CD14-positive monocyte (primary cell): ENCODE measurements at regions not wholly inside any gene's neighbourhood (a gene's known extent, or its start where the extent isn't known, plus 50 kb on each side); places are given as distances from the start of the nearest gene placed in this dataset.

Source experiments
- DNase-seq, 3 donors: peaks; one replicate each; pipeline ENCODE4 v3.0.0-alpha.2; 2011 to 2022
- H2AFZ ChIP-seq: 2 replicates; pipeline ENCODE4 v1.6.0; 2012; ENCODE audit warnings: mild to moderate bottlenecking, low read depth, low read length, inconsistent platforms; ENCODE audit not compliant: insufficient read depth, poor library complexity, severe bottlenecking
- H3K27ac ChIP-seq, 2 donors: 1 replicate in 1 of 2; 2 replicates in 1 of 2; pipeline ENCODE4 v1.5.1; 2012 to 2013; ENCODE audit warnings: low read length in 2 of 2, control low read depth in 1 of 2, inconsistent platforms in 1 of 2, low read depth in 1 of 2, mild to moderate bottlenecking in 1 of 2
- H3K27me3 ChIP-seq, 2 donors: one replicate each; pipeline versions ENCODE4 v1.6.0 to v1.6.1; 2011 to 2013; ENCODE audit warnings: low read length in 2 of 2; ENCODE audit not compliant: control insufficient read depth in 2 of 2, insufficient read depth in 2 of 2
- H3K36me3 ChIP-seq, 2 donors: replicated peaks in 1 of 2; 1 replicate in 1 of 2; 2 replicates in 1 of 2; pipeline versions ENCODE4 v1.5.1 to v1.6.1; 2012 to 2013; ENCODE audit warnings: low read length in 2 of 2, control low read depth in 1 of 2, inconsistent platforms in 1 of 2, mild to moderate bottlenecking in 1 of 2; ENCODE audit not compliant: insufficient read depth in 2 of 2, control insufficient read depth in 1 of 2
- H3K4me1 ChIP-seq, 2 donors: 1 replicate in 1 of 2; 2 replicates in 1 of 2; pipeline versions ENCODE4 v1.5.1 to v1.6.1; 2012 to 2013; ENCODE audit warnings: low read length in 2 of 2, control low read depth in 1 of 2, inconsistent platforms in 1 of 2, mild to moderate bottlenecking in 1 of 2, moderate library complexity in 1 of 2; ENCODE audit not compliant: insufficient read depth in 2 of 2, control insufficient read depth in 1 of 2
- H3K4me2 ChIP-seq: replicated peaks from 2 replicates; pipeline ENCODE3; 2012; ENCODE audit warnings: low read length, moderate library complexity, mild to moderate bottlenecking; ENCODE audit not compliant: poor library complexity, severe bottlenecking; ENCODE audit errors: extremely low read depth
- H3K4me3 ChIP-seq, 3 experiments: fragments of 200-600 bp in 1 of 3; sonication (generic) in 1 of 3; replicated peaks in 1 of 3; 1 replicate in 2 of 3; 2 replicates in 1 of 3; pipeline ENCODE4 v1.5.1; 2011 to 2013; ENCODE audit warnings: low read length in 3 of 3, mild to moderate bottlenecking in 3 of 3, control low read depth in 2 of 3, low read depth in 2 of 3, inconsistent platforms in 1 of 3, moderate library complexity in 1 of 3
- H3K79me2 ChIP-seq: 2 replicates; pipeline ENCODE4 v1.6.0; 2012; ENCODE audit warnings: mild to moderate bottlenecking, control low read depth, inconsistent platforms, low read length, moderate library complexity; ENCODE audit not compliant: insufficient read depth
- H3K9ac ChIP-seq: 2 replicates; pipeline ENCODE4 v1.6.0; 2017; ENCODE audit warnings: low read length, mild to moderate bottlenecking; ENCODE audit not compliant: insufficient read depth, poor library complexity, severe bottlenecking
- H3K9me3 ChIP-seq, 2 donors: replicated peaks in 1 of 2; 1 replicate in 1 of 2; 2 replicates in 1 of 2; pipeline versions ENCODE4 v1.5.1 to v1.6.1; 2012 to 2013; ENCODE audit warnings: low read length in 2 of 2, control low read depth in 1 of 2; ENCODE audit not compliant: control insufficient read depth in 1 of 2, insufficient read depth in 1 of 2
- H4K20me1 ChIP-seq: 2 replicates; pipeline ENCODE4 v1.6.0; 2012; ENCODE audit warnings: mild to moderate bottlenecking, low read length, control low read depth, moderate library complexity; ENCODE audit not compliant: insufficient read depth
- H3K27ac Mint-ChIP-seq, 7 donors: one replicate each; pipeline ENCODE4 v1.8.0; 2020; ENCODE audit warnings: mild to moderate bottlenecking in 7 of 7, mixed read lengths in 7 of 7, moderate library complexity in 6 of 7, inconsistent platforms in 2 of 7
- H3K27me3 Mint-ChIP-seq, 3 donors: one replicate each; pipeline ENCODE4 v1.8.0; 2021 to 2022; ENCODE audit warnings: low read depth in 3 of 3, mild to moderate bottlenecking in 3 of 3, mixed read lengths in 3 of 3, moderate library complexity in 3 of 3, inconsistent platforms in 1 of 3
- H3K36me3 Mint-ChIP-seq, 2 donors: one replicate each; pipeline ENCODE4 v1.8.0; 2020; ENCODE audit warnings: mixed read lengths in 2 of 2, inconsistent platforms in 1 of 2, mild to moderate bottlenecking in 1 of 2
- H3K4me1 Mint-ChIP-seq: one replicate; pipeline ENCODE4 v1.8.0; 2020; ENCODE audit warnings: mild to moderate bottlenecking, mixed read lengths
- H3K4me3 Mint-ChIP-seq, 2 donors: one replicate each; pipeline ENCODE4 v1.8.0; 2020; ENCODE audit warnings: mild to moderate bottlenecking in 2 of 2, mixed read lengths in 2 of 2, moderate library complexity in 1 of 2
- H3K9me3 Mint-ChIP-seq, 7 donors: one replicate each; pipeline ENCODE4 v1.8.0; 2020 to 2022; ENCODE audit warnings: mixed read lengths in 7 of 7, mild to moderate bottlenecking in 6 of 7, moderate library complexity in 6 of 7, inconsistent platforms in 2 of 7
- WGBS: methylation state at CpG from one replicate; pipeline ENCODE4 v1.1.5; 2013; ENCODE audit warnings: missing lambda C conversion rate; ENCODE audit not compliant: insufficient coverage; 5-methylcytosine and 5-hydroxymethylcytosine counted together
- intact Hi-C, 2 donors: fragments of 100-400 bp; cut with micrococcal nuclease; formaldehyde crosslinking; loops; one replicate each; pipeline versions ENCODE4 v1.15.0 to v1.15.1; 2023
- TF ChIP-seq, protein P1 (sequence below): fragments of 200-600 bp; IDR thresholded peaks from one replicate; pipeline ENCODE4 v1.8.0; 2022; ENCODE audit warnings: antibody characterized with exemption, mild to moderate bottlenecking

- H3K4me3 ChIP-seq = no peak overlapping the region
These were observed 294.1 kb downstream of the SIPA1L2 start for GRCh38 chr1:232335741-232336293.

DNA sequence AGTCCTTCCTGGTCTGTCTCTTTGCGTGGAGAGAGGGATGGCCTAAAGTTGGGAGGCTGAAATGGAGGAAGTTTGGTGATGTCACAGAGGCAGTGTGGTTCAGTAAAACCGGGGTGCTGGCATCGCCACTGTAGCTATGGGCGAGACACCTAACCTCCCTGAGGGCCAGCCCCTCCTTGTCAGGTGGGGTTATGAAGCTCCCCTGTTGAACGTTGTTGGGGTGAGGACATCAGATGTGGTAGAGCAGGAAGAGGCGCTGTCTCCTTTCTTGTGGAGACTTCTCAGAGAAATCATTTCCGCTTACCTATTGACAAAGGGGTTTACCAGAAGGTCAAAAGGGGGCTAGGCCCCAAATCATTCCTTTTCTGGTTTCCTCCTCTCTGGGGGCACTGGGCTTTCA lies 294.7 kb downstream of the SIPA1L2 start:
- H3K4me2 ChIP-seq = no peak overlapping the region

More at GRCh38 chr1:232335741-232336293, 294.1 kb downstream of the SIPA1L2 start:
- no peak overlapping the region for H2AFZ ChIP-seq
- H3K4me3 Mint-ChIP-seq = no peak overlapping the region
- 100% methylated on average over 2 of the region's 4 CpGs for WGBS
- no peaks in the 10 kb centered on the region for H3K4me1 ChIP-seq
- H3K27me3 ChIP-seq = no peaks in the 10 kb centered on the region
- no peaks in the 10 kb centered on the region for H3K36me3 ChIP-seq
- no peak overlapping the region for H3K27ac Mint-ChIP-seq
- H3K4me2 ChIP-seq = no peak overlapping the region
- H4K20me1 ChIP-seq = no peaks in the 10 kb centered on the region
- H3K27ac ChIP-seq = no peak overlapping the region
- intact Hi-C loops = no loop called here
- H3K36me3 Mint-ChIP-seq = no peaks in the 10 kb centered on the region
- no peaks in the 10 kb centered on the region for H3K4me1 Mint-ChIP-seq
- no peak overlapping the region for H3K9ac ChIP-seq
- H3K9me3 Mint-ChIP-seq = peaks cover 4 to 19% (median 11%) of the 10 kb centered on the region in 7 donors
- H3K27me3 Mint-ChIP-seq = peaks cover 3 to 4% (median 3%) of the 10 kb centered on the region in 3 donors
- DNase-seq = no peak
- H3K79me2 ChIP-seq = no peaks in the 10 kb centered on the region
- H3K9me3 ChIP-seq = peaks cover 0 to 6% of the 10 kb centered on the region in 2 donors
- TF ChIP-seq, protein P1, sequence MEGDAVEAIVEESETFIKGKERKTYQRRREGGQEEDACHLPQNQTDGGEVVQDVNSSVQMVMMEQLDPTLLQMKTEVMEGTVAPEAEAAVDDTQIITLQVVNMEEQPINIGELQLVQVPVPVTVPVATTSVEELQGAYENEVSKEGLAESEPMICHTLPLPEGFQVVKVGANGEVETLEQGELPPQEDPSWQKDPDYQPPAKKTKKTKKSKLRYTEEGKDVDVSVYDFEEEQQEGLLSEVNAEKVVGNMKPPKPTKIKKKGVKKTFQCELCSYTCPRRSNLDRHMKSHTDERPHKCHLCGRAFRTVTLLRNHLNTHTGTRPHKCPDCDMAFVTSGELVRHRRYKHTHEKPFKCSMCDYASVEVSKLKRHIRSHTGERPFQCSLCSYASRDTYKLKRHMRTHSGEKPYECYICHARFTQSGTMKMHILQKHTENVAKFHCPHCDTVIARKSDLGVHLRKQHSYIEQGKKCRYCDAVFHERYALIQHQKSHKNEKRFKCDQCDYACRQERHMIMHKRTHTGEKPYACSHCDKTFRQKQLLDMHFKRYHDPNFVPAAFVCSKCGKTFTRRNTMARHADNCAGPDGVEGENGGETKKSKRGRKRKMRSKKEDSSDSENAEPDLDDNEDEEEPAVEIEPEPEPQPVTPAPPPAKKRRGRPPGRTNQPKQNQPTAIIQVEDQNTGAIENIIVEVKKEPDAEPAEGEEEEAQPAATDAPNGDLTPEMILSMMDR = no peak

More for the DNA sequence above, 294.7 kb downstream of the SIPA1L2 start:
- Histone ChIP-seq H3K36me3 (no peaks in the 10 kb centered on the region), H3K9ac (no peak overlapping the region), H4K20me1 (no peaks in the 10 kb centered on the region), H3K9me3 (peaks cover 0 to 11% of the 10 kb centered on the region in 2 donors), H3K79me2 (no peaks in the 10 kb centered on the region), H3K4me3 (no peak overlapping the region), H2AFZ (no peak overlapping the region), H3K27me3 (no peaks in the 10 kb centered on the region), H3K4me1 (no peaks in the 10 kb centered on the region), H3K27ac (no peak overlapping the region)
- WGBS = 92% methylated on average over 4 of the region's 7 CpGs
- H3K27me3 Mint-ChIP-seq = peaks cover 3 to 4% (median 3%) of the 10 kb centered on the region in 3 donors
- H3K27ac Mint-ChIP-seq = no peak overlapping the region
- H3K9me3 Mint-ChIP-seq = peaks cover 5 to 24% (median 14%) of the 10 kb centered on the region in 7 donors
- H3K36me3 Mint-ChIP-seq = no peaks in the 10 kb centered on the region
- DNase-seq = no peak
- TF ChIP-seq, protein P1 = no peak
- no peaks in the 10 kb centered on the region for H3K4me1 Mint-ChIP-seq
- H3K4me3 Mint-ChIP-seq = no peak overlapping the region
- intact Hi-C loops = no loop called here
